ENCODE measurements at regions not wholly inside any gene's neighbourhood (a gene's known extent, or its start where the extent isn't known, plus 50 kb on each side); places are given as distances from the start of the nearest gene placed in this dataset.

DNA sequence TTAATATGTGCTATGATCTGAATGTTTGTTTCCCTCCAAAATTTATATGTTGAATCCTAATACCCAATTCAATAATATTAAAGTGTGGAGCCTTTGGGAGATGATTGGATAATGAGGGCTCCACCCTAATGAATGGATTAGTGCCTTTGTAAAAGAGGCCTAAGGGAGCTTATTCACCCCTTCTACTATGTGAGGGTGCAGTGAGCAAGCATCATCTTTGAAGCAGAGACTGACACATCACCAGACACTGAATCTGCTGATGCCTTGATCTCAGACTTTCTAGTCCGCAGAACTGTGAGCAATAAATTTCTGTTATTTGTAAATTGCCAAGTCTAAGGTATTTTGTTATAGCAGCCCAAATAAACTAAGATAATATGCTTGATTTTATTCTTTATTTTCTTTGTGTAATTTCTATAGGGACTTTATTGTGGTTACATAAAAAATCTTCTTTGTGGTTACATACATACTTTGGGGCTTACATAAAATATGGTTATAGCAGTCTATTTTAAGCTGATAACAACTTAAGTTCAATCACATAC is 131.1 kb upstream of the SLC38A2 start:
- Mint-ChIP-seq H3K27ac (ENCODE audit: unreplicated experiment) (no peak overlapping the region), H3K27me3 (ENCODE audit: low read depth) (no peaks in the 10 kb centered on the region), H3K36me3 (ENCODE audit: low read depth) (peaks cover 8% of the 10 kb centered on the region), H3K4me1 (no peaks in the 10 kb centered on the region), H3K4me3 (no peak overlapping the region), H3K9me3 (peaks cover 38% of the 10 kb centered on the region)
- TF ChIP-seq, protein P1, sequence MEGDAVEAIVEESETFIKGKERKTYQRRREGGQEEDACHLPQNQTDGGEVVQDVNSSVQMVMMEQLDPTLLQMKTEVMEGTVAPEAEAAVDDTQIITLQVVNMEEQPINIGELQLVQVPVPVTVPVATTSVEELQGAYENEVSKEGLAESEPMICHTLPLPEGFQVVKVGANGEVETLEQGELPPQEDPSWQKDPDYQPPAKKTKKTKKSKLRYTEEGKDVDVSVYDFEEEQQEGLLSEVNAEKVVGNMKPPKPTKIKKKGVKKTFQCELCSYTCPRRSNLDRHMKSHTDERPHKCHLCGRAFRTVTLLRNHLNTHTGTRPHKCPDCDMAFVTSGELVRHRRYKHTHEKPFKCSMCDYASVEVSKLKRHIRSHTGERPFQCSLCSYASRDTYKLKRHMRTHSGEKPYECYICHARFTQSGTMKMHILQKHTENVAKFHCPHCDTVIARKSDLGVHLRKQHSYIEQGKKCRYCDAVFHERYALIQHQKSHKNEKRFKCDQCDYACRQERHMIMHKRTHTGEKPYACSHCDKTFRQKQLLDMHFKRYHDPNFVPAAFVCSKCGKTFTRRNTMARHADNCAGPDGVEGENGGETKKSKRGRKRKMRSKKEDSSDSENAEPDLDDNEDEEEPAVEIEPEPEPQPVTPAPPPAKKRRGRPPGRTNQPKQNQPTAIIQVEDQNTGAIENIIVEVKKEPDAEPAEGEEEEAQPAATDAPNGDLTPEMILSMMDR (conservative IDR thresholded peaks at IDR 0.05): no peak
- no peak for DNase-seq (ENCODE audit: low read depth, low spot score)

- Mint-ChIP-seq H3K36me3 (ENCODE audit: low read depth) (peaks cover 5% of the 10 kb centered on the region), H3K27ac (ENCODE audit: unreplicated experiment) (no peak overlapping the region), H3K9me3 (peaks cover 25% of the 10 kb centered on the region), H3K4me1 (no peaks in the 10 kb centered on the region), H3K27me3 (ENCODE audit: low read depth) (no peaks in the 10 kb centered on the region), H3K4me3 (no peak overlapping the region)
- no peak for DNase-seq (ENCODE audit: low read depth, low spot score)
- TF ChIP-seq, protein P1 (conservative IDR thresholded peaks at IDR 0.05): no peak
Measured at GRCh38 chr12:46500673-46501072, 128.1 kb upstream of the SLC38A2 start.

- Mint-ChIP-seq H3K36me3 (ENCODE audit: low read depth) (peaks cover 2% of the 10 kb centered on the region), H3K9me3 (peaks cover 19% of the 10 kb centered on the region), H3K27ac (ENCODE audit: unreplicated experiment) (no peak overlapping the region), H3K27me3 (ENCODE audit: low read depth) (no peaks in the 10 kb centered on the region), H3K4me3 (no peak overlapping the region), H3K4me1 (no peaks in the 10 kb centered on the region)
- DNase-seq (ENCODE audit: low read depth, low spot score): no peak
- TF ChIP-seq, protein P1 (conservative IDR thresholded peaks at IDR 0.05): no peak
Measured at GRCh38 chr12:46499901-46500300, 127.3 kb upstream of the SLC38A2 start.

DNA sequence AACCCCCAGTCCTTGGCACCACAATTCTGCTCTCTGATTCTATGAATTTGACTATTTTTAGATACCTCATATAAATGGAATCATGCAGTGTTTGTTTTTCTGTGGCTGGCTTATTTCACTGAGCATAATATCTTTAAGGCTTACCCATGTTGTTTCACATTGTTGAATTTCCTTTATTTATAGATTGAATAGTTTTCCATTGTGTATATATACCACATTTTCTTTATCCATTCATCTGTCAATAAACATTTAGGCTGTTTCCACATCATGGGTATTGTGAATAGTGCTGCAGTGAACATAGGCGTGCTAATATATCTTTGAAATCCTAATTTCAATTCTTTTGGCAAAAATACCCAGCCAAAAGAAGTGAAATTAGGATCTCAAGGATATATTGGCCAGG is 126.7 kb upstream of the SLC38A2 start:
- Mint-ChIP-seq H3K4me3 (no peak overlapping the region), H3K9me3 (peaks cover 15% of the 10 kb centered on the region), H3K4me1 (no peaks in the 10 kb centered on the region), H3K27ac (ENCODE audit: unreplicated experiment) (no peak overlapping the region), H3K36me3 (ENCODE audit: low read depth) (peaks cover 2% of the 10 kb centered on the region), H3K27me3 (ENCODE audit: low read depth) (no peaks in the 10 kb centered on the region)
- no peak for DNase-seq (ENCODE audit: low read depth, low spot score)
- TF ChIP-seq, protein P1 (conservative IDR thresholded peaks at IDR 0.05): no peak

GRCh38 chr12:46497739-46498138 is 125.2 kb upstream of the SLC38A2 start:
- DNase-seq (ENCODE audit: low read depth, low spot score): no peak
- Mint-ChIP-seq H3K4me3 (no peak overlapping the region), H3K27me3 (ENCODE audit: low read depth) (no peaks in the 10 kb centered on the region), H3K27ac (ENCODE audit: unreplicated experiment) (no peak overlapping the region), H3K36me3 (ENCODE audit: low read depth) (no peaks in the 10 kb centered on the region), H3K9me3 (peaks cover 7% of the 10 kb centered on the region), H3K4me1 (no peaks in the 10 kb centered on the region)
- TF ChIP-seq, protein P1 (conservative IDR thresholded peaks at IDR 0.05): no peak
